B cell (primary cell): ENCODE measurements at regions not wholly inside any gene's neighbourhood (a gene's known extent, or its start where the extent isn't known, plus 50 kb on each side); places are given as distances from the start of the nearest gene placed in this dataset.

Source experiments
- CTCF ChIP-seq: fragments of 200-600 bp; IDR thresholded peaks from one replicate; pipeline ENCODE4 v1.8.0; 2022; ENCODE audit warnings: antibody characterized with exemption, mild to moderate bottlenecking
- EZH2 ChIP-seq: IDR thresholded peaks from 2 replicates; pipeline ENCODE4 v1.6.1; 2012; ENCODE audit warnings: borderline replicate concordance, low read depth, mild to moderate bottlenecking, moderate library complexity, low read length; ENCODE audit not compliant: insufficient read depth, poor library complexity, severe bottlenecking

DNA sequence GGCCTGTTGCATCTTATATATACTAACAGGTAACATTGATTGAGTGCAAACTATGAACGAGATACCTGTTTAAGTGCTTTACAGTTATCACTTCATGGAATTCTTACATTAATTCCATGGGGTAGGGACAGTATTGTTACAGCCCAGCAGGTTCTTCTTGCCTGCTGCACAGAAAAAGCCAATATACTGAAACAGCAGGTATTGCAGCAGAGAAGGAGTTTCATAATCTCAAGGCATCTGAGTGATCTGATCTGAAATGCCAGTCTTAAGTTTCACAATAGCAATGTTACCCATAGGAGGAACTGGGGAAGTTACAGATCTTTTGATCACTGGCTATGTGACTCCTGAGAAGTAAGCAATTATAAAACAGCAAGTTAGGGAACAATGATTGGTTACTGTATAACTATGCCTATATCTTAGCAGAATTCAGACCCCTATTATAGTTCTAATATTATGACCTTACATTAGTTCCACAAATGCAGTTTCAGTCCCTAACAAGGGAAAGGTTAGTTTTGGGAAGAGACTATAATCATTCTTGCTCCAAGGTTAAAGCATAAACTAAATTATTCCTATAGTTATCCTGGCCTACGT lies 126.5 kb upstream of the BNC2 start:
- no peak for TF ChIP-seq CTCF
- TF ChIP-seq EZH2: no peak
